Fibroblast of upper back skin (primary cell): ENCODE measurements at regions not wholly inside any gene's neighbourhood (a gene's known extent, or its start where the extent isn't known, plus 50 kb on each side); places are given as distances from the start of the nearest gene placed in this dataset.

Experiments
- DNase-seq: peaks from one replicate; pipeline ENCODE4 v3.0.0-alpha.2; 2013

- DNase-seq: no peak
Measured at GRCh38 chr3:159835126-159835525, 153.5 kb upstream of the IL12A start.

- DNase-seq: no peak
Measured at GRCh38 chr3:159837725-159838124, 150.9 kb upstream of the IL12A start.

- DNase-seq: no peak
Measured at GRCh38 chr3:159838938-159839337, 149.7 kb upstream of the IL12A start.

GRCh38 chr3:159839561-159840379, 148.9 kb upstream of the IL12A start, which contains the start of gene SCHIP1:
Gene SCHIP1, plus strand, starts transcription at chr3:159839861.
- no peak for DNase-seq

GRCh38 chr3:159840703-159841299, 147.8 kb upstream of the IL12A start:
- DNase-seq: no peak

- DNase-seq: no peak
Measured at GRCh38 chr3:159841766-159842165, 146.9 kb upstream of the IL12A start.

GRCh38 chr3:159843840-159844730, 144.6 kb upstream of the IL12A start:
- peak; percentile 53 for DNase-seq

- no peak for DNase-seq
Measured at GRCh38 chr3:159844801-159845261, 143.8 kb upstream of the IL12A start.

- no peak for DNase-seq
Measured at GRCh38 chr3:159845737-159846136, 142.9 kb upstream of the IL12A start.

- DNase-seq: no peak
Measured at GRCh38 chr3:159846255-159846654, 142.4 kb upstream of the IL12A start.

GRCh38 chr3:159848348-159849118, 140.1 kb upstream of the IL12A start:
- DNase-seq: no peak

GRCh38 chr3:159850481-159850880, 138.2 kb upstream of the IL12A start:
- DNase-seq: no peak

- no peak for DNase-seq
Measured at GRCh38 chr3:159852266-159852665, 136.4 kb upstream of the IL12A start.

- peak; percentile 46 for DNase-seq
Measured at GRCh38 chr3:159852821-159853505, 135.7 kb upstream of the IL12A start.

GRCh38 chr3:159853506-159853864, 135.2 kb upstream of the IL12A start:
- no peak for DNase-seq

GRCh38 chr3:159854500-159855124, 134.0 kb upstream of the IL12A start:
- DNase-seq: peak; percentile 91

- no peak for DNase-seq
Measured at GRCh38 chr3:159855599-159856346, 132.9 kb upstream of the IL12A start.

- no peak for DNase-seq
Measured at GRCh38 chr3:159856590-159857104, 132.0 kb upstream of the IL12A start.

- DNase-seq: no peak
Measured at GRCh38 chr3:159857840-159858239, 130.8 kb upstream of the IL12A start.

- DNase-seq: no peak
Measured at GRCh38 chr3:159858650-159859049, 130.0 kb upstream of the IL12A start.
